Endothelial cell of umbilical vein (primary cell): ENCODE measurements at regions not wholly inside any gene's neighbourhood (a gene's known extent, or its start where the extent isn't known, plus 50 kb on each side); places are given as distances from the start of the nearest gene placed in this dataset.

Experiments used
- EZH2 ChIP-seq: IDR thresholded peaks from 2 replicates; pipeline ENCODE4 v1.6.1; 2012; ENCODE audit warnings: borderline replicate concordance, low read depth, mild to moderate bottlenecking, moderate library complexity, low read length, inconsistent platforms; ENCODE audit not compliant: severe bottlenecking
- JUN ChIP-seq: IDR thresholded peaks from 2 replicates; pipeline ENCODE4 v1.6.1; 2011; ENCODE audit warnings: borderline replicate concordance, low read depth; ENCODE audit not compliant: insufficient read length, insufficient read depth
- MYC ChIP-seq: IDR thresholded peaks from one replicate; pipeline ENCODE4 v1.6.1; 2011; ENCODE audit warnings: mild to moderate bottlenecking, low read depth, low read length
- POLR2A ChIP-seq: IDR thresholded peaks from 2 replicates; pipeline ENCODE4 v1.6.1; 2012; ENCODE audit warnings: low read depth, mild to moderate bottlenecking, control low read depth, low read length
- POLR2AphosphoS5 ChIP-seq: IDR thresholded peaks from 2 replicates; pipeline ENCODE4 v1.6.1; 2012; ENCODE audit warnings: low read depth, mild to moderate bottlenecking, control low read depth, low read length, moderate library complexity; ENCODE audit not compliant: insufficient read depth
- TF ChIP-seq, protein P1 (sequence below), 2 donors: IDR thresholded peaks; 1 replicate in 1 of 2; 2 replicates in 1 of 2; pipeline ENCODE4 v1.5.1; 2011; ENCODE audit warnings: low read length in 2 of 2, mild to moderate bottlenecking in 2 of 2, moderate library complexity in 2 of 2, control low read depth in 1 of 2, inconsistent platforms in 1 of 2, low read depth in 1 of 2; ENCODE audit not compliant: insufficient read depth in 1 of 2; ENCODE audit errors: extremely low read depth in 1 of 2
- TF ChIP-seq, protein P2 (sequence below): IDR thresholded peaks from 2 replicates; pipeline ENCODE4 v1.6.1; 2011; ENCODE audit not compliant: insufficient read depth, insufficient read length

DNA sequence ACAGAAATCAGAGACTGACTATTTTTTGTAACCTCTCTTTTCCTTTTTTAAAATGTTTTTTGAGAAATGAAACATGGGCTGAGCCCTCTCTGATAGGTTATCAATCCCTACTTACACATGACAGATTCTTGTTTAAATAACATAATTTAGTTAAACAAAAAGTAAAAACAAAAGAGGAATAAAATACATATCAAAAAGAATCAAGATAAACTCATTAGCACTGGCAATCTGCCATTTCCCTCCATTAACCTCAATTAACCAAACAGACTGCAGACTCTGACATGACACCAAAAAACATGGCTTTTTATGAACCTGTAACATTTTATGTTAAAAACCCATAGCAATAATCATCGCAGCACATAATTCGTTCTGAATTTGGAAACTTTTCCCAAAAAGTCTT, 284.4 kb upstream of the MTNR1B start:
- TF ChIP-seq, protein P1, sequence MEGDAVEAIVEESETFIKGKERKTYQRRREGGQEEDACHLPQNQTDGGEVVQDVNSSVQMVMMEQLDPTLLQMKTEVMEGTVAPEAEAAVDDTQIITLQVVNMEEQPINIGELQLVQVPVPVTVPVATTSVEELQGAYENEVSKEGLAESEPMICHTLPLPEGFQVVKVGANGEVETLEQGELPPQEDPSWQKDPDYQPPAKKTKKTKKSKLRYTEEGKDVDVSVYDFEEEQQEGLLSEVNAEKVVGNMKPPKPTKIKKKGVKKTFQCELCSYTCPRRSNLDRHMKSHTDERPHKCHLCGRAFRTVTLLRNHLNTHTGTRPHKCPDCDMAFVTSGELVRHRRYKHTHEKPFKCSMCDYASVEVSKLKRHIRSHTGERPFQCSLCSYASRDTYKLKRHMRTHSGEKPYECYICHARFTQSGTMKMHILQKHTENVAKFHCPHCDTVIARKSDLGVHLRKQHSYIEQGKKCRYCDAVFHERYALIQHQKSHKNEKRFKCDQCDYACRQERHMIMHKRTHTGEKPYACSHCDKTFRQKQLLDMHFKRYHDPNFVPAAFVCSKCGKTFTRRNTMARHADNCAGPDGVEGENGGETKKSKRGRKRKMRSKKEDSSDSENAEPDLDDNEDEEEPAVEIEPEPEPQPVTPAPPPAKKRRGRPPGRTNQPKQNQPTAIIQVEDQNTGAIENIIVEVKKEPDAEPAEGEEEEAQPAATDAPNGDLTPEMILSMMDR (IDR thresholded peaks at IDR 0.05; ENCODE audit: extremely low read depth in 1 of 2, insufficient read depth in 1 of 2, low read depth in 1 of 2, low read length in 2 of 2) = no peak
- no peak for TF ChIP-seq POLR2AphosphoS5
- TF ChIP-seq, protein P2, sequence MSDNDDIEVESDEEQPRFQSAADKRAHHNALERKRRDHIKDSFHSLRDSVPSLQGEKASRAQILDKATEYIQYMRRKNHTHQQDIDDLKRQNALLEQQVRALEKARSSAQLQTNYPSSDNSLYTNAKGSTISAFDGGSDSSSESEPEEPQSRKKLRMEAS = no peak
- TF ChIP-seq POLR2A = no peak
- TF ChIP-seq JUN = no peak
- TF ChIP-seq EZH2 = no peak
- no peak for TF ChIP-seq MYC
